ENCODE measurements at regions not wholly inside any gene's neighbourhood (a gene's known extent, or its start where the extent isn't known, plus 50 kb on each side); places are given as distances from the start of the nearest gene placed in this dataset.

DNA sequence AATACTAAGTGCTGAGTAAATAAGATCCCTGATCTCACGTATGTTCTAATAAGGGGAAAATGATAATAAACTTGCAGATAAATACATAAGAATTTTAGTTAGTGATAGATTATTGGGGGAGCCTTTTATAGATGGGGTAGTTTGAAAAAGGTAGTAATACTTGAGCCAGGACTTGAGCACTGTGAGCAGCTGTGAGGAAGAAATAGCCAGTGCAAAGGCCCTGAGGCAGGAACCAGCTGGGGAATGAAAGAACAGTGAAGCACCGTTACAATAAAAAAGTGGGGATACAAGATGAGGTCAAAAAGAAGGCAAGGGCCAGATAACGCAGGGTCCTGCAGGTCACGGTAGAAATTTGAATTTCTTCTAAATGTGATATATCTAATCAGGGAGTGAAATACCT, 234.8 kb upstream of the ELL2 start:
- WGBS (ENCODE audit: insufficient coverage) = 100% methylated on average over 1 of the region's 4 CpGs
- Histone ChIP-seq H3K4me3 (replicated peaks in 1 of 3; ENCODE audit: low read depth in 2 of 3, low read length in 3 of 3) (no peak overlapping the region), H2AFZ (ENCODE audit: insufficient read depth, low read depth, low read length, poor library complexity, severe bottlenecking) (no peak overlapping the region), H3K4me2 (replicated peaks; ENCODE audit: extremely low read depth, low read length, poor library complexity, severe bottlenecking) (no peak overlapping the region), H3K79me2 (ENCODE audit: insufficient read depth, low read length) (no peaks in the 10 kb centered on the region), H3K27me3 (ENCODE audit: control insufficient read depth in 2 of 2, insufficient read depth in 2 of 2, low read length in 2 of 2) (no peaks in the 10 kb centered on the region), H3K9ac (ENCODE audit: insufficient read depth, low read length, poor library complexity, severe bottlenecking) (no peak overlapping the region), H3K9me3 (replicated peaks in 1 of 2; ENCODE audit: control insufficient read depth in 1 of 2, insufficient read depth in 1 of 2, low read length in 2 of 2) (no peaks in the 10 kb centered on the region), H3K4me1 (ENCODE audit: control insufficient read depth in 1 of 2, insufficient read depth in 2 of 2, low read length in 2 of 2) (peaks cover 24 to 29% of the 10 kb centered on the region in 2 donors), H4K20me1 (ENCODE audit: insufficient read depth, low read length) (no peaks in the 10 kb centered on the region), H3K27ac (ENCODE audit: low read depth in 1 of 2, low read length in 2 of 2) (no peak overlapping the region), H3K36me3 (replicated peaks in 1 of 2; ENCODE audit: control insufficient read depth in 1 of 2, insufficient read depth in 2 of 2, low read length in 2 of 2) (no peaks in the 10 kb centered on the region)
- Mint-ChIP-seq H3K27me3 (ENCODE audit: low read depth in 3 of 3) (peaks cover 0 to 4% (median 0%) of the 10 kb centered on the region in 3 donors), H3K27ac (peak overlapping the region in 4 of 7 donors; percentile 30 to 88 (median 73)), H3K4me3 (no peak overlapping the region), H3K4me1 (peaks cover 36% of the 10 kb centered on the region), H3K9me3 (peaks cover 0 to 2% (median 0%) of the 10 kb centered on the region in 7 donors), H3K36me3 (no peaks in the 10 kb centered on the region)
- intact Hi-C loops (cut with micrococcal nuclease) = no loop called here
- TF ChIP-seq, protein P1, sequence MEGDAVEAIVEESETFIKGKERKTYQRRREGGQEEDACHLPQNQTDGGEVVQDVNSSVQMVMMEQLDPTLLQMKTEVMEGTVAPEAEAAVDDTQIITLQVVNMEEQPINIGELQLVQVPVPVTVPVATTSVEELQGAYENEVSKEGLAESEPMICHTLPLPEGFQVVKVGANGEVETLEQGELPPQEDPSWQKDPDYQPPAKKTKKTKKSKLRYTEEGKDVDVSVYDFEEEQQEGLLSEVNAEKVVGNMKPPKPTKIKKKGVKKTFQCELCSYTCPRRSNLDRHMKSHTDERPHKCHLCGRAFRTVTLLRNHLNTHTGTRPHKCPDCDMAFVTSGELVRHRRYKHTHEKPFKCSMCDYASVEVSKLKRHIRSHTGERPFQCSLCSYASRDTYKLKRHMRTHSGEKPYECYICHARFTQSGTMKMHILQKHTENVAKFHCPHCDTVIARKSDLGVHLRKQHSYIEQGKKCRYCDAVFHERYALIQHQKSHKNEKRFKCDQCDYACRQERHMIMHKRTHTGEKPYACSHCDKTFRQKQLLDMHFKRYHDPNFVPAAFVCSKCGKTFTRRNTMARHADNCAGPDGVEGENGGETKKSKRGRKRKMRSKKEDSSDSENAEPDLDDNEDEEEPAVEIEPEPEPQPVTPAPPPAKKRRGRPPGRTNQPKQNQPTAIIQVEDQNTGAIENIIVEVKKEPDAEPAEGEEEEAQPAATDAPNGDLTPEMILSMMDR (IDR thresholded peaks at IDR 0.05) = no peak
- no peak for DNase-seq

GRCh38 chr5:96195123-96195522, 233.5 kb upstream of the ELL2 start:
- no CpG with 5 or more reads among the region's 1 CpG for WGBS (ENCODE audit: insufficient coverage)

More at GRCh38 chr5:96195123-96195522, 233.5 kb upstream of the ELL2 start:
- intact Hi-C loops (cut with micrococcal nuclease) = no loop called here
- Histone ChIP-seq H3K9me3 (replicated peaks in 1 of 2; ENCODE audit: control insufficient read depth in 1 of 2, insufficient read depth in 1 of 2, low read length in 2 of 2) (no peaks in the 10 kb centered on the region), H3K27ac (ENCODE audit: low read depth in 1 of 2, low read length in 2 of 2) (no peak overlapping the region), H3K27me3 (ENCODE audit: control insufficient read depth in 2 of 2, insufficient read depth in 2 of 2, low read length in 2 of 2) (no peaks in the 10 kb centered on the region), H3K36me3 (replicated peaks in 1 of 2; ENCODE audit: control insufficient read depth in 1 of 2, insufficient read depth in 2 of 2, low read length in 2 of 2) (no peaks in the 10 kb centered on the region), H3K4me3 (replicated peaks in 1 of 3; ENCODE audit: low read depth in 2 of 3, low read length in 3 of 3) (no peak overlapping the region), H3K4me1 (ENCODE audit: control insufficient read depth in 1 of 2, insufficient read depth in 2 of 2, low read length in 2 of 2) (peaks cover 20 to 22% of the 10 kb centered on the region in 2 donors), H3K4me2 (replicated peaks; ENCODE audit: extremely low read depth, low read length, poor library complexity, severe bottlenecking) (no peak overlapping the region), H4K20me1 (ENCODE audit: insufficient read depth, low read length) (no peaks in the 10 kb centered on the region), H3K9ac (ENCODE audit: insufficient read depth, low read length, poor library complexity, severe bottlenecking) (no peak overlapping the region), H2AFZ (ENCODE audit: insufficient read depth, low read depth, low read length, poor library complexity, severe bottlenecking) (no peak overlapping the region), H3K79me2 (ENCODE audit: insufficient read depth, low read length) (no peaks in the 10 kb centered on the region)
- TF ChIP-seq, protein P1 (IDR thresholded peaks at IDR 0.05) = no peak
- Mint-ChIP-seq H3K27ac (no peak overlapping the region), H3K4me3 (no peak overlapping the region), H3K4me1 (peaks cover 29% of the 10 kb centered on the region), H3K36me3 (no peaks in the 10 kb centered on the region), H3K27me3 (ENCODE audit: low read depth in 3 of 3) (peaks cover 0 to 4% (median 0%) of the 10 kb centered on the region in 3 donors), H3K9me3 (peaks cover 0 to 2% (median 0%) of the 10 kb centered on the region in 7 donors)
- DNase-seq = no peak
